NB4 (cell line): ENCODE measurements at regions not wholly inside any gene's neighbourhood (a gene's known extent, or its start where the extent isn't known, plus 50 kb on each side); places are given as distances from the start of the nearest gene placed in this dataset.

Experiments
- CTCF ChIP-seq: IDR thresholded peaks from one replicate; pipeline ENCODE4 v1.5.1; 2012; ENCODE audit warnings: low read depth, low read length
- MAX ChIP-seq: IDR thresholded peaks from 2 replicates; pipeline ENCODE4 v1.6.1; 2011; ENCODE audit warnings: low read depth, low read length
- MYC ChIP-seq: IDR thresholded peaks from 2 replicates; pipeline ENCODE4 v1.6.1; 2011; ENCODE audit warnings: low read depth, low read length
- POLR2A ChIP-seq: IDR thresholded peaks from 2 replicates; pipeline ENCODE4 v1.6.1; 2011; ENCODE audit warnings: mild to moderate bottlenecking; ENCODE audit not compliant: insufficient read length; ENCODE audit errors: extremely low read depth

DNA sequence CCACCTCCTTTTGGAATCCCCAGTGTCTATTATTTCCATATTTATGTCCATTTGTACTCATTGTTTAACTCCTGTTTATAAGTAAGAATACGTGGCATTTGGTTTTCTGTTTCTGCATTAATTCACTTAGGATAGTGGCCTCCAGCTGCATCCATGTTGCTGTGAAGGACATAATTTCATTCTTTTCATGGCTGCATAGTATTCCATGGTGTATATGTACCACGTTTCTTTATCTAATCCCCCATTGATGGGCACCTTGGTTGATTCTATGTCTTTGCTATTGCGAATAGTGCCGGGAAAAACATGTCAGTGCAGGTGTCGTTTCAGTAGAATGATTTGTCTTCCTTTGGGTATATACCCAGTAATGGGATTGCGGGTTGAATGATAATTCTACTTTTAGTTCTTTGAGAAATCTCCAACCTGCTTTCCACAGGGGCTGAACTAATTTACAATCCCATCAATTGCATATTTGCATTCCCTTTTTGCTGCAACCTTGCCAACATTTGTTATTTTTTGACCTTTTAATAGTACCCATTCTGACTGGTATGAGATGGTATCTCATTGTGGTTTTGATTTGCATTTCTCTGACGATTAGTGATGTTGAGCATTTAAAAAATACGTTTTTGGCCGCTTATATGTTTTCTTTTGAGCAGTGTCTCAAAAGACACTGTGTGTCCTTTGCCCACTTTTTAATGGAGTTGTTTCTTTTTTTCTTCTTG, 373.2 kb upstream of the TNRC6C start:
- TF ChIP-seq CTCF (no peak), MYC (no peak), POLR2A (no peak), MAX (no peak)
